ENCODE measurements at regions not wholly inside any gene's neighbourhood (a gene's known extent, or its start where the extent isn't known, plus 50 kb on each side); places are given as distances from the start of the nearest gene placed in this dataset.

GRCh38 chr10:28359334-28359733 lies 56.5 kb upstream of the MPP7 start:
- H2BK120ac ChIP-seq (replicated peaks; ENCODE audit: low read depth, low read length): no peak overlapping the region
- no peaks in the 10 kb centered on the region for H3K9me3 ChIP-seq (ENCODE audit: insufficient read depth in 2 of 2, low read depth in 1 of 2, low read length in 1 of 2)
- no peak overlapping the region for H4K91ac ChIP-seq (replicated peaks; ENCODE audit: insufficient read length, low read length)
- FAIRE-seq (no peak), DNase-seq (ENCODE audit: low read depth in 1 of 2, low spot score in 2 of 2) (no peak)
- no peak overlapping the region for H3K18ac ChIP-seq (ENCODE audit: extremely low read depth, low read length)
- H3K14ac ChIP-seq (ENCODE audit: insufficient read length): no peak overlapping the region
- ChIA-PET CTCF (ENCODE audit: partially characterized antibody) (interaction anchor here (0.6 to 1.2 kb wide), 5 partner anchors 22 to 989 kb away, joined by 3 to 5 read pairs (median 3); no protein-coding TSS in a partner anchor), POLR2A (ENCODE audit: partially characterized antibody) (interaction anchor here (0.6 to 1.7 kb wide), 2 partner anchors 56 to 213 kb away, joined by 3 to 5 read pairs; partner anchors contain the start of gene MPP7)
- H3K4me2 ChIP-seq (ENCODE audit: insufficient read depth in 1 of 2, low read depth in 2 of 2, low read length in 2 of 2): no peak overlapping the region
- no peaks in the 10 kb centered on the region for H4K20me1 ChIP-seq (replicated peaks in 1 of 2; ENCODE audit: control insufficient read depth in 1 of 2, insufficient read depth in 2 of 2, low read length in 2 of 2)
- no peak overlapping the region for H3K23ac ChIP-seq (ENCODE audit: insufficient read length)
- no peak overlapping the region for H3K27ac ChIP-seq (ENCODE audit: low read depth, low read length)
- H3K4ac ChIP-seq (replicated peaks; ENCODE audit: insufficient read length, low read depth, low read length): no peak overlapping the region
- H4K8ac ChIP-seq (ENCODE audit: extremely low read depth, insufficient read depth, low read length): no peak overlapping the region
- no peak overlapping the region for H2BK20ac ChIP-seq (ENCODE audit: low read length)
- H2BK15ac ChIP-seq (ENCODE audit: low read length): no peak overlapping the region
- H3K4me3 ChIP-seq (ENCODE audit: extremely low read depth in 1 of 4, insufficient read depth in 2 of 4, low read depth in 3 of 4, low read length in 4 of 4): no peak overlapping the region
- H3K79me2 ChIP-seq (ENCODE audit: control insufficient read depth in 1 of 2, insufficient read depth in 2 of 2, low read length in 2 of 2): no peaks in the 10 kb centered on the region
- H3K79me1 ChIP-seq (ENCODE audit: low read depth, low read length): no peaks in the 10 kb centered on the region
- H2BK5ac ChIP-seq (ENCODE audit: low read depth, low read length): no peak overlapping the region
- H3K23me2 ChIP-seq (ENCODE audit: low read depth, low read length): no peaks in the 10 kb centered on the region
- H2AK5ac ChIP-seq (ENCODE audit: low read depth, low read length): no peak overlapping the region
- no peak overlapping the region for H2AFZ ChIP-seq (ENCODE audit: low read length)
- H3K36me3 ChIP-seq (ENCODE audit: control insufficient read depth in 2 of 4, insufficient read depth in 4 of 4, low read length in 3 of 4): no peaks in the 10 kb centered on the region
- WGBS, 2 experiments (ENCODE audit: extremely low coverage in 1 of 2, insufficient coverage in 1 of 2, insufficient read length in 1 of 2, insufficient replicate concordance in 2 of 2, low coverage in 1 of 2, low lambda C conversion rate in 2 of 2, missing lambda C conversion rate in 1 of 2): 93% methylated on average over 3 of the region's 3 CpGs; no CpG with 5 or more reads in 1 of the 2 experiments
- no peaks in the 10 kb centered on the region for H3K4me1 ChIP-seq (replicated peaks in 1 of 4; ENCODE audit: control insufficient read depth in 3 of 4, insufficient read depth in 4 of 4, low read length in 3 of 4)
- TF ChIP-seq POLR2AphosphoS5 (IDR thresholded peaks at IDR 0.05; ENCODE audit: low read depth, low read length) (no peak), SP4 (IDR thresholded peaks at IDR 0.05; ENCODE audit: low read length) (no peak), RFX5 (IDR thresholded peaks at IDR 0.05; ENCODE audit: borderline replicate concordance, low read depth, low read length) (no peak), MAFK (IDR thresholded peaks at IDR 0.05; ENCODE audit: low read depth, low read length) (0 out of 2 replicates have a peak, but pooled peaks have one; percentile 14), KDM1A (IDR thresholded peaks at IDR 0.05; ENCODE audit: borderline replicate concordance, low read length) (no peak), NANOG (IDR thresholded peaks at IDR 0.05; ENCODE audit: insufficient read depth, low read depth, low read length, poor library complexity, severe bottlenecking) (no peak), BACH1 (IDR thresholded peaks at IDR 0.05; ENCODE audit: low read length) (peak; percentile 56; the same call in 1 of the 2 replicates), CREB1 (IDR thresholded peaks at IDR 0.05) (no peak)
- H4K5ac ChIP-seq (ENCODE audit: insufficient read length, low read depth, low read length): no peak overlapping the region
- H3K56ac ChIP-seq (replicated peaks; ENCODE audit: insufficient read length, low read depth, low read length): no peak overlapping the region
- no peak overlapping the region for H3K9ac ChIP-seq (replicated peaks in 1 of 4; ENCODE audit: extremely low read depth in 1 of 4, low read depth in 3 of 4, low read length in 3 of 4)
- no peaks in the 10 kb centered on the region for H3K27me3 ChIP-seq (replicated peaks in 1 of 4; ENCODE audit: control insufficient read depth in 3 of 4, extremely low read depth in 1 of 4, insufficient read depth in 3 of 4, low read length in 3 of 4)
- H2BK12ac ChIP-seq (ENCODE audit: low read depth, low read length): no peak overlapping the region

Measured in H1 (cell line).